Endodermal cell (in vitro differentiated cells): ENCODE measurements at regions not wholly inside any gene's neighbourhood (a gene's known extent, or its start where the extent isn't known, plus 50 kb on each side); places are given as distances from the start of the nearest gene placed in this dataset.

ENCODE experiments used
- DNase-seq: peaks from one replicate; pipeline ENCODE4 v3.0.0-alpha.2; 2017
- H3K27ac ChIP-seq: 2 replicates; pipeline ENCODE4 v1.5.1; 2013; ENCODE audit warnings: mild to moderate bottlenecking, low read depth, low read length, moderate library complexity
- H3K27me3 ChIP-seq: 2 replicates; pipeline ENCODE4 v1.6.1; 2013; ENCODE audit warnings: mild to moderate bottlenecking, low read length, moderate library complexity; ENCODE audit not compliant: insufficient read depth, control insufficient read depth, poor library complexity, severe bottlenecking
- H3K36me3 ChIP-seq: 2 replicates; pipeline ENCODE4 v1.7.0; 2013; ENCODE audit warnings: mild to moderate bottlenecking, low read length, moderate library complexity; ENCODE audit not compliant: control insufficient read depth, insufficient read depth
- H3K4me1 ChIP-seq: one replicate; pipeline ENCODE4 v1.7.0; 2013; ENCODE audit warnings: low read length; ENCODE audit not compliant: control insufficient read depth, insufficient read depth
- H3K4me3 ChIP-seq: 2 replicates; pipeline ENCODE4 v1.5.1; 2013; ENCODE audit warnings: mild to moderate bottlenecking, low read length, moderate library complexity
- H3K9ac ChIP-seq: 2 replicates; pipeline ENCODE4 v1.6.1; 2013; ENCODE audit warnings: mild to moderate bottlenecking, low read length, moderate library complexity; ENCODE audit not compliant: poor library complexity, severe bottlenecking; ENCODE audit errors: extremely low read depth
- H3K9me3 ChIP-seq: 2 replicates; pipeline ENCODE4 v1.6.1; 2013; ENCODE audit warnings: mild to moderate bottlenecking, low read length, moderate library complexity; ENCODE audit not compliant: control insufficient read depth
- H3K27ac Mint-ChIP-seq: 2 replicates; pipeline ENCODE4 v1.8.0; 2020; ENCODE audit warnings: mixed read lengths
- H3K27me3 Mint-ChIP-seq: 2 replicates; pipeline ENCODE4 v1.8.0; 2021; ENCODE audit warnings: mild to moderate bottlenecking, mixed read lengths; ENCODE audit not compliant: insufficient read depth
- H3K36me3 Mint-ChIP-seq: 2 replicates; pipeline ENCODE4 v1.8.0; 2020; ENCODE audit warnings: low read depth, mixed read lengths
- H3K4me1 Mint-ChIP-seq: 2 replicates; pipeline ENCODE4 v1.8.0; 2020; ENCODE audit warnings: mixed read lengths
- H3K4me3 Mint-ChIP-seq: 2 replicates; pipeline ENCODE4 v1.8.0; 2020; ENCODE audit warnings: mild to moderate bottlenecking, moderate library complexity, mixed read lengths
- H3K9me3 Mint-ChIP-seq: 2 replicates; pipeline ENCODE4 v1.8.0; 2020; ENCODE audit warnings: mild to moderate bottlenecking, mixed read lengths
- WGBS, 2 experiments: methylation state at CpG; one replicate each; pipeline versions ENCODE4 v1.1.5 to v1.1.7; 2013; ENCODE audit warnings: missing lambda C conversion rate in 2 of 2, mixed read lengths in 1 of 2; ENCODE audit not compliant: insufficient coverage in 1 of 2, insufficient read length in 1 of 2; 5-methylcytosine and 5-hydroxymethylcytosine counted together
- TF ChIP-seq, protein P1 (sequence below): fragments of 200-600 bp; sonication (generic); conservative IDR thresholded peaks from 2 replicates; pipeline ENCODE4 v1.5.0; 2021; ENCODE audit warnings: antibody characterized with exemption, mild to moderate bottlenecking

GRCh38 chr1:13931226-13931625, 231.2 kb downstream of the PRDM2 start:
- Histone ChIP-seq H3K9me3 (no peaks in the 10 kb centered on the region), H3K9ac (no peak overlapping the region), H3K27ac (no peak overlapping the region), H3K27me3 (peaks cover 27% of the 10 kb centered on the region), H3K36me3 (no peaks in the 10 kb centered on the region), H3K4me3 (no peak overlapping the region), H3K4me1 (no peaks in the 10 kb centered on the region)
- Mint-ChIP-seq H3K27ac (no peak overlapping the region), H3K27me3 (peaks cover 40% of the 10 kb centered on the region), H3K4me3 (no peak overlapping the region), H3K36me3 (no peaks in the 10 kb centered on the region), H3K4me1 (no peaks in the 10 kb centered on the region), H3K9me3 (no peaks in the 10 kb centered on the region)
- TF ChIP-seq, protein P1, sequence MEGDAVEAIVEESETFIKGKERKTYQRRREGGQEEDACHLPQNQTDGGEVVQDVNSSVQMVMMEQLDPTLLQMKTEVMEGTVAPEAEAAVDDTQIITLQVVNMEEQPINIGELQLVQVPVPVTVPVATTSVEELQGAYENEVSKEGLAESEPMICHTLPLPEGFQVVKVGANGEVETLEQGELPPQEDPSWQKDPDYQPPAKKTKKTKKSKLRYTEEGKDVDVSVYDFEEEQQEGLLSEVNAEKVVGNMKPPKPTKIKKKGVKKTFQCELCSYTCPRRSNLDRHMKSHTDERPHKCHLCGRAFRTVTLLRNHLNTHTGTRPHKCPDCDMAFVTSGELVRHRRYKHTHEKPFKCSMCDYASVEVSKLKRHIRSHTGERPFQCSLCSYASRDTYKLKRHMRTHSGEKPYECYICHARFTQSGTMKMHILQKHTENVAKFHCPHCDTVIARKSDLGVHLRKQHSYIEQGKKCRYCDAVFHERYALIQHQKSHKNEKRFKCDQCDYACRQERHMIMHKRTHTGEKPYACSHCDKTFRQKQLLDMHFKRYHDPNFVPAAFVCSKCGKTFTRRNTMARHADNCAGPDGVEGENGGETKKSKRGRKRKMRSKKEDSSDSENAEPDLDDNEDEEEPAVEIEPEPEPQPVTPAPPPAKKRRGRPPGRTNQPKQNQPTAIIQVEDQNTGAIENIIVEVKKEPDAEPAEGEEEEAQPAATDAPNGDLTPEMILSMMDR, result no peak
- 87 to 100% methylated on average over 2 to 3 of the region's 3 CpGs for WGBS, 2 experiments
- DNase-seq, result no peak

- 44 to 73% methylated on average over 2 to 5 of the region's 5 CpGs for WGBS, 2 experiments
- no peak overlapping the region for H3K9ac ChIP-seq
- H3K27ac ChIP-seq, result no peak overlapping the region
- TF ChIP-seq, protein P1, result no peak
- H3K9me3 Mint-ChIP-seq, result peaks cover 3% of the 10 kb centered on the region
- no peaks in the 10 kb centered on the region for H3K27me3 ChIP-seq
- no peaks in the 10 kb centered on the region for H3K36me3 ChIP-seq
- no peak overlapping the region for H3K27ac Mint-ChIP-seq
- no peak for DNase-seq
- H3K4me1 ChIP-seq, result no peaks in the 10 kb centered on the region
- no peaks in the 10 kb centered on the region for H3K4me1 Mint-ChIP-seq
- H3K4me3 ChIP-seq, result no peak overlapping the region
- no peaks in the 10 kb centered on the region for H3K9me3 ChIP-seq
- no peak overlapping the region for H3K4me3 Mint-ChIP-seq
- peaks cover 10% of the 10 kb centered on the region for H3K27me3 Mint-ChIP-seq
- no peaks in the 10 kb centered on the region for H3K36me3 Mint-ChIP-seq
These were observed 235.3 kb downstream of the PRDM2 start for GRCh38 chr1:13935336-13935735.

GRCh38 chr1:13941315-13941714, 241.3 kb downstream of the PRDM2 start:
- Mint-ChIP-seq H3K36me3 (peaks cover 4% of the 10 kb centered on the region), H3K4me3 (no peak overlapping the region), H3K27me3 (peaks cover 16% of the 10 kb centered on the region), H3K4me1 (no peaks in the 10 kb centered on the region), H3K9me3 (peaks cover 19% of the 10 kb centered on the region), H3K27ac (no peak overlapping the region)
- no peaks in the 10 kb centered on the region for H3K36me3 ChIP-seq
- H3K4me1 ChIP-seq, result no peaks in the 10 kb centered on the region
- TF ChIP-seq, protein P1, result no peak
- WGBS, 2 experiments, result 77% methylated on average over 1 of the region's 1 CpG; no CpG with 5 or more reads in 1 of the 2 experiments
- no peak overlapping the region for H3K27ac ChIP-seq
- peaks cover 8% of the 10 kb centered on the region for H3K27me3 ChIP-seq
- DNase-seq, result no peak
- no peak overlapping the region for H3K9ac ChIP-seq
- H3K4me3 ChIP-seq, result no peak overlapping the region
- peaks cover 7% of the 10 kb centered on the region for H3K9me3 ChIP-seq
